Stimulated activated CD8-positive, alpha-beta memory T cell treated with anti-CD3 and anti-CD28 coated beads, Interleukin-4, amount 100 ng/mL, for 1 hour (primary cell): ENCODE measurements at regions not wholly inside any gene's neighbourhood (a gene's known extent, or its start where the extent isn't known, plus 50 kb on each side); places are given as distances from the start of the nearest gene placed in this dataset.

Source experiments
- DNase-seq, 2 donors: peaks; one replicate each; pipeline ENCODE4 v3.0.0-alpha.2; 2020; ENCODE audit warnings: low read depth in 2 of 2, low spot score in 1 of 2

DNA sequence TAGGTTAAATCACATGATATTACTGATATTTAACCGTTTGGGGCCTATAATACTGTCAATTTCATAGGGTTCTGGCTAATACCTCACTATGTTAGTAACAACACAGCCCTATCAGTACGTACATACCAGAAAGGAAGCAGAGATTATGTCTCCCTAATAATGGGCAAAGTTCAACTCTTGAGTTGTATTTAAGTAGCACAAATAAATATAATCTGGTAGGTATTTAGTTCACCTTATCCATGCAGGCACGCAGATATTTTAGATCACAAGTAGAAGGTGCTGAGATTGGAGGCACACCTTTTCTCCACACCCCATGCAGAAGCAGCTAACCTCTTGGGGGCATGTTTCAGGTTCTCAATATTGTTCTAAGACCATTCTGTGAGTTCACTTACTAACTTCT is 118.9 kb downstream of the IRS1 start:
- no peak for DNase-seq

DNA sequence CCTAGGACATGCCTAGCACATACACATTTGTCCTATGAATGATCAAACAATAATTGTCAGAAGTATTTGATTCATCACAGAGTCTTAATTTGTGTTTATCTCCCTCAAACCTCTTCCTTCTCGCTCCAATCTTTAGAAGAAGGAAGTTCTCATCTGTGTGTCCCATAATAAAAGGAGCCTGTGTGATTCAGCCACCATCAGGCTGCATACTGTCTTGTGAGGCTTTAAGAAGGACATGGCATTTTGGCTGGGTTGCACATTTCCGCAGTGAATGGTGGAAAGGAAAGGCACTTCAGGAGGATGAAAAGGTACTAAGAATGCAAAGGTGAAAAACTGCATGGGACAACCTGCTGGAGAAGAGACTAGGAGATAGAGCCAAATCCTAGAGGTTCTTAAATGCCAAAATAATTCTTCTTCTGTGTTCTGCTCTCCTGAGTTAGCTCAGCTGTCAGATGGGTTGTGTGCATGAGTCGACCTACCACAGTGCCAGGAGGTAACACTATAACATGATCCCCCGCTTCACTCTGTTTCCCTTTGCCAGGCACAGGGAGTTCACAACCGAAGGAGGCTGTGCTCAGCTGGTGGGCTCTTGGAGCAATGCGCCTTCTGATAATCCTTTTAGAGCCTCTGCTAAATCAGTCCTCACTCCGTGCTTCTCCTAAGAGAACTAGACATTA is 120.1 kb downstream of the IRS1 start:
- DNase-seq, result no peak

DNA sequence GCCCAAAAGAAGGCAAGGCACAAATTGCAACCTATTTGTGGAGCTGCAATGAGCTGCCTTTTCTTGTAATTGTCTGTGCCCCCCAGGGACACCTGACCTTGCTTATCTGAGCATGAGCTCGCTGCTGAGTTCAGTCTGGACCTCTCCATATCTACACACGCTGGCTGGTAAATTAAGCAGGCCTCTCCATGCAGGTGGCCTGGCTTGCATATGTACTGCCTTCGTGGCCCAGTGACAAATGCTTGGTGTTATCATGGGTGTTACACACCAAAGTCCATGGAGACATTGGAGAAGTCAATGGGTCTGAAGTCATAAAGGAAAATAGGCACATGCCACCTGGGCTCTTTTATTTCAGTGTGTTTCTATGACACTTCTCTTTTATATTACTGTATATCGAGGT is 121.2 kb downstream of the IRS1 start:
- no peak for DNase-seq

DNA sequence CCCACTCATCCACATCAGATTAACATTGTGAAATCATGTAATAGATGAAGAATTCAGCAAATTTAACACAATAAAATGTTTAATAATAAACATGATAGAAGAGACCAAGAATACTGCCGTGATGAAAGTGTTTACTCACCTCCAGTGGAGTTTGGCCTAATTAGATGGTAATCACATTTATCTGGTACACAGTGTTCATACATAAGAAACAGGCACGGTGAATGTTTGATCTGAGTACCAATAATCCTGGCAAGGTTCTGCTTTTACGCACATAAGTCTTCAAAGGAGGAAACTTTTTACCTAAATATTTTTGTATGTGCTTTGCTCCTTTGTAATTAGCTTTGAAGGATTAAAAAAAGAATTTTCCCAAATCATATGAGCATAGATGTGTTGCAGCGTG is 122.5 kb downstream of the IRS1 start:
- no peak for DNase-seq

DNA sequence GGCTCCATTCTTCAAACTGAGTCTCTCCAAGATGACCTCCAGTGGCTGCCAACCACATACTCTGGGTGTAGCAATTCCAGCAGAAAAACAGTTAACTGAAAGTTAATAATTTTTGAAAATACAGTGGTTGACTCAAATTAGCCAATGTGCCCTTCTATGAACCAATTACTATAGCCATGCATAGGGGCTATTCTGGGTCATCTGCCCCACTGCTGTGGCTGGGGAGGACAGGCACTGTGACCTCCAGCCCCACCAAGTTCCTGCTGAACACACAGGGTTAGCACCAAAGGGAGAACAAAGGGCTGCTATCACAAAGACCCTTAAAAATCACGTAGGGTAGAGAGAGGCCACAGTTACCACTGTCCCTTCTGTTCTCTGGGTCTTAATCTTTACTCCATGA is 123.0 kb downstream of the IRS1 start:
- DNase-seq, result no peak

DNA sequence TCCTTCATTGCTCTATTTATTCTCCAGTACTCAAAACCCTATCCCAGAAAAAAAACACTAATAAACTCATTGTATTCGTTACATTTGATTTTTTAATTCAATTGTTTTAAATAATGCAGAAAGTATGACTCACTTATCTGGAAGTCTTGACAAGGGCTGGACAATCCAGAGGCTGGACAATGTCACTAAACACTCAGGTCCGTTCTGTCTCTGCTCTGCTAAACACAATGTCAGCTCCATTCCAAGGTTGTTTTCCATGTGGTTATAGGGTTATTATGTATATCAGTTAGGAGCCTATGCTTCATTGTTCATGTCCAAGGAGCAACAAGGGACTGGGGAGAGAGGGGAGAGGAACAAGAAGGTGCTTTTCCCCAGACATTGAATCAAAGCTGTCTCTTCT is 125.5 kb downstream of the IRS1 start:
- DNase-seq, result no peak

DNA sequence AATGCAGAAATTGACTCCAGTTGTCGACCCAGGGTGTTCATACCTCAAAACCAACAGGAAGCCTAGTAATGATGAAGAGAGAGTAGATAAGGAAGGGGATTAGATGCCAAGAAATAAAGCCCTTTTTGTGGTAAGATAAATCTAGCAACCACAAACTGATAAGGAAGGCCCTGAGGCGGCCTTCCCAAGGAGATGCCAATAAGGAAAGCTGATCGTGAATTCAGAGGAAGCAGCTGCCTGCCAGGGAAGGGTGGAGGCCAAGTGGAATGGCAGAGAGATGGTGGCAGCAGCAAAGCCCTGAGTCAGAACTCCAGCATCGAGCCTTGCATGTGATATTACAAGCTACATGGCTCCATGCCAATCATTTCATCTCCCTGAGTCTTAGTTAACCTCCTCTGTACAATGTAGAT is 126.3 kb downstream of the IRS1 start:
- no peak for DNase-seq

DNA sequence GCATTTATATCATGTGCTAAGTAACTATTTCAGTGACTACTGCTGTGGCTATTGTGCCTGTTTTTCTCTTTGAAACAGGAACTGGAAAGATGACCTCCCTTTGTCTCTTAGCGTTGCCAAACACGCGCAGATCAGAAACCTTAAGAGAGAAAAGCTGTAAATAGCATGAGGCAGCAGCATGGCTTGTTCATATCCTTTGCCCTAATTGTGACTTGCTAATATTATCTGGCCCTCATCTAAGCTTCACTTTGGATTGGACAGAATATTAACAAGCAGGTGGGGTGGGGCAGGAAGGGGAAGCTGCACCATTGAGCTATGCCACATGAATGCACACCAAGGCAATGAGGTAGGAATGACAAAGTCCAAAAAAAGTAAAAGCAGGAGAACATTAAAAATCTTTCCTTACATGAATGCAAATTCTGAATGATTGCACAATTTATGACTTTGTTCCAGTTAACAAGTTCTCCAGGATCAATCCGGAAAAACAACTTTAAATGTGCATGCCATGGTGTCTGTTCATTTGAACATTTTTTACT is 128.4 kb downstream of the IRS1 start:
- no peak for DNase-seq

DNA sequence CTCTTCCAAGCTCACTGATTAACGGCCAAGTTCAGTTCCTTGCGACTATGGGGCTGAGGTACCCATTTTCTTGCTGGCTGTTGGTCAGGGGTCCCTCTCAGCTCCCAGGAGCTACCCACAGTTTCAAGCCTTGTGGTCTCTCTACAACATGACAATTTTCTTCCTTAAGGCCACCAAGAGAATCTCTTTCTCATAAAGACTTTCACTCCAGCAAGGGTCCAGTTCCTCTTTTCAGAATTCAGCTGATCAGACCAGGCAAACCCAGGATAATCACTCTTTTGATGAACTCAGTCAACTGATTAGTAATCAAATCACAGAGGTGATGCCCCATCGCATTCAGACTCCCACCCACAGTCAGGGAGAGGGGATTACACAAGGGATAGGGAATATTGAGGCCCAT is 129.7 kb downstream of the IRS1 start:
- DNase-seq, result no peak

DNA sequence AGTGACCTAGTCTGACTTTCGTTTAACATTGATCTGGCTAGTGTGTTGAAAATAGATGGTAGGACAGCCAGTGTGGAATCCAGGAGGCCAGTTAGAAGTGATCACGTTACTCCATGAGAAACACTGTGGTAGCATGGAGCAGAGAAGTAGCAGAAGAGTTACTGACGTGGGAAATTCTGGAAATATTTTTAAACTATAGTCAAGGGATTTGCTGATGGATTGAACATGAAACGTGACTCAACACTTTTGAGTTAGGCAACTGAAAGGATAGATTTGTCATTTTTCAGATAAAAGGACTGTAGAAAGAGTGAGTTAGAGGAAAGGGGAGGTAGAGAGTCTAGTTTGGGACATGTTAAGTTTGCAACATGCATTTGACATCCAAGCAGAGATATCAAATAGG is 130.4 kb downstream of the IRS1 start:
- DNase-seq, result no peak

DNA sequence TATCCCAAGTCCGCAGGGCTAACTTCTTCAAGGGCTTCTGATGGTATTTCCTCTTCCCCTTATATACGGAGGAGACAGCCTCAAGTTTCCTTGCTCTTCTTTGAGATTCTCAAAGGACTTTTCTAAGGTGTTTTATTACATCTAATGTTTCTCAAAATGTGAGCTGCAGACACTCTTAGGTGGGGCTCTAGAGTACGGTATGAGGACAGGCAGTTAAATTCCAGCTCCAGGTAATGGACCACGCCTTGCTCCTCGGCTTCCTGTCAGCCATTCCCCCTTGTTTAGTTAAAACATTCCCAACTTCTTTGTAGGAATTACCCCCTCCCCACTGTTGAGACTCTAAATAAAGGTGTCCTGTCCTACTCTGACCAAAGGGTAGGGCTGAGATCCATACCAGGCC is 131.9 kb downstream of the IRS1 start:
- DNase-seq, result no peak

DNA sequence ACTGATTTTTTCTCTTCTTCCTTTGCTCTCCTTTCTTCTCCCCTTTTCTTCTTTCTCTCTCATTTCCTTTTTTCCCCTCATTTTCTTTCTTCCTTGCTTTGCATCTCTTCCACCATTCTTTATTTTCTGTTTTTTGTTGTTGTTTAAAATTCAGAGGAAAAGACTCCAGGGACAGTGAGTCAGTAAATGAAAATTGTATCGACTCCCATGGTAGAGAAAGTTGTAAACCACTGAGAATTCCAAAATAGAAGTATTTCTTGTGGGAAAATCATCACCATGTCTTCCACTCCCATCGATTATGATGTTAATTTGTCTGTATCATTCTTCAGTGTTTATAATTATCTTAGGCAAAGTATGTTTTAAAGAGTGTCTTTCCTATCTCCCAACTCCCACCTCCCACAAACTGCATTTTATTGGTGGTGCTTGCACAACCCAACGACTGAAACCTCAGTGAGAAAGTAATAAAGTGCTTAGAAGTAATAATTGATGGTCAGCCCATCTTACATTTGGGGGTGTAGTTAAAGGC is 134.3 kb downstream of the IRS1 start:
- no peak for DNase-seq

DNA sequence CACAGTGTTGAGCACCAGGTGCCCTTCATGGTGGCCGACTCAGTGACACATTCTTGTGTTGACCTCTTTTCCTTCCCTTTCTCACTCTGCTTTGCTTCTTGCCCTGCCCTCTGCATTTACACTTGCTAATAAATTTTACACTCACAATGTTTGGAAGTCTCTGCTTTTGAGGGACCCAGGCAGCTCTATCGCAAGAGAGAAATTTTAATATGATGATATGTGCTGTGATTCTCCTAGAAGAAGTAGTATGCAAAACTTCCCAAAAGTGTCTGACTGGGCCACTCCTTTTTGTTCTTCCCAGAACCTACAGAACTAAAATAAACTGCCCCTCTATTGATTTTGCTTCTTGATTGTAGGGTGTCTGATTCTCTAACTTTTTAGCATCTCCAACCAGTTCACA is 135.0 kb downstream of the IRS1 start:
- DNase-seq, result no peak

DNA sequence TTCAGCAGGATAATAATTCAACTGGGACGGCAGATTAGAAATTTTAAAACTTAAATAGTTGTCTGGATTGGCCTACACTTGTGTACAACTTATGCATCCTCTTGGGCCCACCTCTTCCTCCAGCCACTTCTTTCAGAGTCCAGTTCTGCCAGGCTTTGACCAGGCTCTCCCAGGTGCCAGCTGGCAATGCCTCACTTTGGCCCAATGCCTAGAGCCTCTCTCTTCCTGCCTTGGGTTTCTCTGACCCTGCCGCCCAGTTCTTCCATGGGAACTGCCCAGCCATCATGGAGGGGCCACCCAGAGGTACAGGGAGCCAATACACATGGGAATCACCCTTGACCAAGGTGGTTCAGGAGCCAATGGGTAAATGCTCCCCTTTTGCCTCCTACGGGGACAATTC is 135.5 kb downstream of the IRS1 start:
- DNase-seq, result no peak

DNA sequence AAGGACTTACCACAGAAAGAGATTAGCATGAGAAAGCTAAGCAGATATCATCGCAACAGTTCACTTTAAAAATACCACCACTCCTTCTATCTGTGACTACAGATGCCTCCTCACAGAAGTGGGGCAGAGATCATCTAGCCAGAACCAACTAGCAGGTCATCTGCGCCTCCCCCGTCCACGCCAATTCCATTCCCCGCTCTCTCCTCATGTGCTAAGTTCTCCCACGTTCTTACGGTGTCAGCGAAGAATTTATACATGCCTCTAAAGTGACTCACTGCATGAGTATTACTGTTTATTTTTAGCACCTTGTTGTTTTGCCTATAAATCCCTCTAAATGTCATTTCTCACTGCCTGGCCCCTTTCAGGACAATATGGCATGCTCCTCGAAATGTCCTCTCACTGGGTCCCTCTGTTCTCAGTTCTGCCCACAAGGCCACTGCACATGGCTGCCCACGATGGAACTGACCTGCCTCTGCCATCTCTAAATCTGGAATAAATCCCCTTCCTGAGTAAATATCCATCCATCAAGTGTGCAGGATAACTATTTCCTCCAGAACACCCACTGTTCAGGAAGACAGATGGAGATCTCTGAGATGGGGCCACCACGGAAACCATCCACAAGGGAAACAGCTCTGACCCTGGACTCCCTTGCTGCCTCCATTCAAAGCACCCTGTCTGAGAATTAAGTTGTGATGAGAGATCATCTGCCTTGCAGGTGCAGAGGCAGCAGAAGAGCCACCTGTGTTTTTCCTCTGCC is 137.7 kb downstream of the IRS1 start:
- no peak for DNase-seq

DNA sequence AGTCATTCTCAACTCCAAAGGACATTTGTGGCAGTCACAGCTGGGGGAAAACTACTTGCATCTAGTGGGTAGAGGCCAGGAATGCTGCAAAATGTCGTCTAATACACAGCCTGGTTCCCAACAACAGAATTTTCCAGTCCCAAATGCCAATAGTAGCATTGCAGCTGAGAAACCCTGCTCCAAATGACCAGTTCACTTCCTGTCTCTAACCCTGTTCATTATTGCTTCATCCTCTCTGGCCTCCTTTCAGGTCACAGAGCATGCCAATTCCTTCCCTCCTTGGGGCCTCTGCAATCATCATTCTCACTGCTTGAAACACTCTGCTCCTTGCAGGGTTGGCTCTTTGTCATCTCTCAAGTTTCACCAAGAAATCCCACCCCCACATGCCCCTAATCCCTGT is 139.1 kb downstream of the IRS1 start:
- DNase-seq, result no peak

DNA sequence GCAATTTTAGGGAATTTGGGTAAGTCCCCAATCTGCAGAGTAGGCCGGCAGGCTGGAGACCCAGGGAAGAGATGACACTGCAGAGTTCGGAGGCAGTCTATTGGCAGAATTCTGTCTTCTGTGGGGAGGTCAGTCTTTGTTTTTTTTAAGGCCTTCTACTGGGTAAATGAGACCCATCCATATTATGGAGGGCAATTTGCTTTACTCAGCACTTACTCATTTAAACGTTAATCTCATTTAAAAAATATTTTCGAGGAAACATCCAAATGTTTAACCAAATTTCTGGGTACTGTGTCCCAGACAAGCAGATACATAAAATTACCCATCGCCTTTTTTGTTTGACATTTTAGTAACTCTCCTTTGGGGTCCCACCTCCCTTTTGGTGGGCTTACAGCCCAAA is 139.5 kb downstream of the IRS1 start:
- no peak for DNase-seq

DNA sequence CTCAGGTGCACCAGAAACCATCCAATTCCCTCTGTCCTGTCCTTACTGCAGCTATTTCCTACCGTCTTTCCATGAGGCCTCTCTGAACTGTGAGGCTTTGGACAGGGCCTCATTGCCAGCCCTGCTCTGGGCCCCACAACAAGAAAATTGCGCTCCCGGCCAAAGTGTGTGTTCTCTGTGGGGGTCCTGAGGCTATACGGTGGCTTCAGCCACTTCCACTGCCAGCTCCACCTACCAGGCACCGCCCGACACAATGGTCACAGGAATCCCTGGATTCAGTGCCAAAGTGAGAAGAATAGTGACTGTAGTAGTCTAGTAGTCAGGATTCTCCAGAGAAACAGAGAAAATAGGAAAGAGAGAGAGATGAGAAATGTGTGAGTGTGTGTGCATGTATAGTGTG is 140.2 kb downstream of the IRS1 start:
- DNase-seq, result no peak

DNA sequence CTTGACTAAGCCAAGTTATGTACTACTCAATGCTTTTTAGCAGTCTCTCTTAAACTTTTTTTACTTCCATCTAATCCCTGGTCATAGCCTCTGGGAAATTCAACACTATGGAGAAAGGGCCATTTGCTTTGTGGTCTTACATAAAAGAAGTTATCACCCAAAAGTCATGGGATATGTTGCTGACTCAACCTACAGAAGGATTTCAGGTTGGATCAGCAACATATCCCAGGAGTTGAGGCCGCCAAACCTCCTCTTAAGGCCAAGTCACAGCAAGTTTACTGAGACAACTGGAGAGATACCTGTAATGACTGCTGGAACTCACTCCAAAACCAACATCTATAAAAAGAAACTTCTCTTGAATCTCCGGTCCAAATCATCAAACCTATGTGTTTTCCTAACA is 141.1 kb downstream of the IRS1 start:
- no peak for DNase-seq

DNA sequence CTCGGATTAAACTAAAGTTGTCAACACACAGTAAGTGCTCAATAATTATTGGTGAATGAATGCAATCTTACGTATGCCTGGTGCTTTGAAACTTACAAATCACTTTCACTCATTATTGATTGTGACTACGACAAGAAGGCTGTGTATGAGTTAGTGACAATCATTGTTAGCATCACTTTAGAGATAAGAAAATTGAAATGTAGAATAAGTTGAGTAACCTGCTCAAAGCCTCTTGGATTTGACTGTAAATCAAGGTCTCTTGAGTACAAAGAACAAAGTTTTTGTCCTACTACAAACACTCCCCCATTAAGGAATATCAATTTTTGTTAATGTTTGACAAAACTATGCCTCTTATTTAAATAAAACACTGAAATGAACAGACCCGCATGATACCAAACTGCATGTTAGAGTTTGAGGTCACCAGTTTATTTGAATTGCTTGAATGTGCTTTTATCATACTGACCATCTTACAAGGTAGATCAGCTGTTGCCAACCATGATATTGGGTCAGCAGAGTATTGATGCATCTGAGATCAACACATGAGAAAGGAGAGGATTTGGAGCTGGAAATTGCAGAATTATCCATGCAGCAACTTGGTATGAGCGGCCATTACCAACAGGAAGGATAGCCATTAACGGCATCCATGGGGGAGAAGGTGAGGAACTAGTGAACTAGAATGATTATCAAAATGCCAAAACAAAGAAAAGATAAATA is 142.1 kb downstream of the IRS1 start:
- no peak for DNase-seq

DNA sequence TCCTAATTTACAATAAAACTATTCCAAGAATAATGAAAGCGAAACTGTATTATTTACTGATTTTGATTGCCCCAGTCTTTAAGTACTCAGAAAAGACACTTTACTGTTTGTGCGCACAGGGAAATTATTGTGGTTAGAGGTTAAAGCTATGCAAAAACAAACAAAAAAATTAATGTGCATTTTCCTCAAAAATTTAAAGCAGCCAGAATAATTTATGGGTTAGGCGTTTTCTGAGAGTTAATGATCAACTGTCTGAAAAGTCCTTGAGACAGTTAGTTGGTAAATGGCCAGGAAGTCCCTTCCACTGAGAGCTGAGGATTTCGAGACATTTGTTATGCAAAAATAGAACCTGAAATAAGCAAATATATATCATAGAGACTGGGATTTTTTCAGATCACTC is 143.3 kb downstream of the IRS1 start:
- DNase-seq, result no peak

DNA sequence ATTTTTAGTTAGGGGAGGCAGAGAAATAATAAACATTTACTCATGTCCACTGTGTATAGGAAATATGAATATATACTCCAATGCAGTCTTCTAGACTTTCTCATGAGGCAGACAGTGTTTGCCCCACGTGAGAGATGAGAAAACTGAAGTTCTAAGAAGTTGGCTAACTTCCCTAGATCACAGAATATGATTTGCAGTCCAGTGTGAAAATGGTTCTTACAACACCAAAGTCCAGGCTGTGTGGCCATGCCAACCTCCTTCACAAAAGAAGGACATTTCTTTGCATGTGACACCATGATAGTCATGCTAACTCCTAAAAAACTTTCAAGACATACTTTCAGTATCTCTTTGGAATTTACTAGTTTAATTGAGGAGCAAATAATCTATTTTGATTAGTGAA is 143.7 kb downstream of the IRS1 start:
- DNase-seq, result no peak
